Ovary (tissue), 7 donors: ENCODE measurements at regions not wholly inside any gene's neighbourhood (a gene's known extent, or its start where the extent isn't known, plus 50 kb on each side); places are given as distances from the start of the nearest gene placed in this dataset.

Source experiments
- DNase-seq, 5 donors: peaks; one replicate each; pipeline ENCODE4 v3.0.0-alpha.2; 2019 to 2020
- H3K27ac ChIP-seq, 2 donors: fragments of 200-600 bp; one replicate each; pipeline versions ENCODE4 v1.5.1 to v1.8.0; 2019 to 2022
- H3K27me3 ChIP-seq: fragments of 200-600 bp; one replicate; pipeline ENCODE4 v1.8.0; 2022
- H3K36me3 ChIP-seq: fragments of 200-600 bp; sonication (generic); one replicate; pipeline ENCODE4 v1.5.1; 2019
- H3K4me1 ChIP-seq: one replicate; pipeline ENCODE4 v1.8.1; 2013; ENCODE audit warnings: mild to moderate bottlenecking, moderate library complexity; ENCODE audit not compliant: insufficient read depth
- H3K4me3 ChIP-seq: fragments of 200-600 bp; sonication (generic); one replicate; pipeline ENCODE4 v1.5.1; 2017
- H3K9me3 ChIP-seq, 2 donors: fragments of 200-600 bp in 1 of 2; sonication (generic) in 1 of 2; one replicate each; pipeline versions ENCODE4 v1.5.1 to v1.8.1; 2013 to 2019; ENCODE audit warnings: mild to moderate bottlenecking in 1 of 2, moderate library complexity in 1 of 2
- CTCF ChIP-seq, 3 donors: fragments of 450-650 bp in 2 of 3; fragments of 200-600 bp in 1 of 3; IDR thresholded peaks; one replicate each; pipeline versions ENCODE4 v1.5.1 to v1.8.0; 2016 to 2022; ENCODE audit warnings: antibody characterized with exemption in 3 of 3, mild to moderate bottlenecking in 1 of 3
- EP300 ChIP-seq: sonication (generic); formaldehyde crosslinking; IDR thresholded peaks from one replicate; pipeline ENCODE4 v1.6.1; 2017; ENCODE audit warnings: antibody characterized with exemption
- POLR2A ChIP-seq: fragments of 450-650 bp; IDR thresholded peaks from one replicate; pipeline ENCODE4 v1.6.1; 2017; ENCODE audit warnings: antibody characterized with exemption, mild to moderate bottlenecking, moderate library complexity
- WGBS, 3 donors: extraction: QIAGEN DNeasy Blood & Tissue Kit in 1 of 3; methylation state at CpG; one replicate each; pipeline versions ENCODE4 v1.1.5 to v1.1.7; 2013 to 2017; 5-methylcytosine and 5-hydroxymethylcytosine counted together
- intact Hi-C, 4 donors: fragments of 100-400 bp; cut with DNase I; formaldehyde crosslinking; loops; one replicate each; pipeline versions ENCODE4 v1.11.0 to v1.15.1; 2022 to 2023
- donor health status: DM: no; HTN: no; CAD: no; lungs with moderate emphysema.
- donor health status: DM: no; HTN: no; CAD: no.
- donor health status: Bipolar disorder and iron deficiency.
- donor health status: DM: no; HTN: no; CAD: no.
- donor health status: DM: yes; HTN: yes; CAD: no.

GRCh38 chr2:234310166-234310565 lies 186.7 kb downstream of the ARL4C start:
- WGBS, 3 donors, result 86 to 92% (median 90%) methylated on average over 5 of the region's 5 CpGs
- no peaks in the 10 kb centered on the region for H3K4me1 ChIP-seq
- H3K27ac ChIP-seq, result no peak overlapping the region
- no peaks in the 10 kb centered on the region for H3K9me3 ChIP-seq
- H3K36me3 ChIP-seq, result no peaks in the 10 kb centered on the region
- H3K27me3 ChIP-seq, result no peaks in the 10 kb centered on the region
- H3K4me3 ChIP-seq, result no peak overlapping the region
- intact Hi-C loops, result no loop called here
- TF ChIP-seq CTCF (IDR thresholded peaks at IDR 0.05), result no peak
- TF ChIP-seq POLR2A, result no peak
- no peak for TF ChIP-seq EP300
- DNase-seq, result no peak

- WGBS, 3 donors, result 91 to 96% (median 92%) methylated on average over 5 of the region's 5 CpGs
- TF ChIP-seq CTCF (IDR thresholded peaks at IDR 0.05) (no peak), EP300 (no peak), POLR2A (no peak)
- no peak overlapping the region for H3K4me3 ChIP-seq
- H3K9me3 ChIP-seq, result no peaks in the 10 kb centered on the region
- intact Hi-C loops, result no loop called here
- no peaks in the 10 kb centered on the region for H3K36me3 ChIP-seq
- no peaks in the 10 kb centered on the region for H3K4me1 ChIP-seq
- DNase-seq, result no peak
- no peaks in the 10 kb centered on the region for H3K27me3 ChIP-seq
- H3K27ac ChIP-seq, result no peak overlapping the region
These were observed 187.4 kb downstream of the ARL4C start for GRCh38 chr2:234309431-234309830.

- no peak for TF ChIP-seq POLR2A
- TF ChIP-seq CTCF (IDR thresholded peaks at IDR 0.05), result no peak
- no peak for TF ChIP-seq EP300
- WGBS, 3 donors, result 71 to 81% (median 73%) methylated on average over 6 of the region's 6 CpGs
- no peak for DNase-seq
- Histone ChIP-seq H3K4me3 (no peak overlapping the region), H3K27me3 (no peaks in the 10 kb centered on the region), H3K36me3 (no peaks in the 10 kb centered on the region), H3K9me3 (no peaks in the 10 kb centered on the region), H3K27ac (no peak overlapping the region), H3K4me1 (no peaks in the 10 kb centered on the region)
- intact Hi-C loops, result no loop called here
These were observed 188.1 kb downstream of the ARL4C start for GRCh38 chr2:234308813-234309195.

GRCh38 chr2:234308073-234308812 lies 188.6 kb downstream of the ARL4C start:
- Histone ChIP-seq H3K4me3 (no peak overlapping the region), H3K9me3 (no peaks in the 10 kb centered on the region), H3K36me3 (no peaks in the 10 kb centered on the region), H3K4me1 (no peaks in the 10 kb centered on the region), H3K27ac (no peak overlapping the region), H3K27me3 (no peaks in the 10 kb centered on the region)
- DNase-seq, result no peak
- TF ChIP-seq CTCF (IDR thresholded peaks at IDR 0.05), result no peak
- TF ChIP-seq POLR2A, result no peak
- TF ChIP-seq EP300, result no peak
- WGBS, 3 donors, result 88 to 91% (median 89%) methylated on average over 7 of the region's 7 CpGs
- intact Hi-C loops, result no loop called here
